ENCODE measurements at regions not wholly inside any gene's neighbourhood (a gene's known extent, or its start where the extent isn't known, plus 50 kb on each side); places are given as distances from the start of the nearest gene placed in this dataset.
"Not testable (repeated sequence)": the region's sequence is repeated elsewhere in the genome, so short reads cannot be mapped to it uniquely, and the experiment has no call there.

DNA sequence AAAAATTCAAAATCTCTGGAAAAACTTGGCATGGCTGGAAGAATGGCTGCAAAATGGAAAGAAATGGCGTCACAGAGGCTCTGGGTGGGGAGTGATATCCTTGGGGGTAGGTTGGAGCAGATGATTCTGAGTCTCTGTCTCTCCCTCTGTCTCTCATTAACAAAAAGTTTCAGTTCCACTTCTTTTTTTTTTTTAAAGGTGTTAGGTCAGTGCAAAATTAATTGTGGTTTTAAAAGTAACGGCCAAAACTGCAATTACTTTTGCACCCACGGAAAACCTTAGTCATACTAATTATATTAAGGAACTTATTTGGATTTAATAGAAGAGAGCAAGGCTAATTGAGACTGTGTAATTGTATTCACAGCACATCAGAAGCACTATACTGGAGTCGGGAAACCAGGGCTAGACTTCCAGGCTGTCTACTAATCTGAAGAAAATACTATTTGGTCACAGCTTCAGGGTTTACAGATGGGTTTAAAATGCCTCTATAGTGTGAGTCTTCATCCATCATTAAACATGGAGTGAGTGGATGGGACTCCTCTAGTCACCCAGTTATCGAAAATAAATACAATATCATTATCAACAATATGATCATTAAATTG, 289.1 kb upstream of the PLD5 start:
- no peak for DNase-seq (ENCODE audit: low read depth)

GRCh38 chr1:242811092-242811840, 286.8 kb upstream of the PLD5 start:
- DNase-seq (ENCODE audit: low read depth), result no peak

- DNase-seq (ENCODE audit: low read depth), result no peak
Observed at GRCh38 chr1:242806324-242806723, 281.8 kb upstream of the PLD5 start.

DNA sequence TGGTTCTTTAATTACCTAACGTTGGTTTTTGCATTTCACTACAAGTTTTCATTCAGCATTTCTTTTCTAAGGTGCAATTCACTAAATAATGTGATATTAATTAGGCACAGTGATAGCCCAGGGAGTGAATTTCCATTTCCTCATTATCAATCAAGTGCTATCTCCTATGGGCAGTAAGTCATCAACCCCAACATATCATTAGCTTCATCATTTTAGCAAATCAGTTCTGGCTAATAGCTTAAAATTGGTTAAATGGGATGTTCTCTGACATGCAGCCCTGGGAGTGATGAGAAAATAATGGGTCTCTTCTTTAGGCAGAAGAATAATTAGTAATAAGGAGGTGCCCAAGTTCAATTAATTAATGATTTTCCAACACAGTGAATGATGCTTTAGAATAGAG, 280.9 kb upstream of the PLD5 start:
- not testable (repeated sequence) for DNase-seq (ENCODE audit: low read depth)

GRCh38 chr1:242802973-242803372, 278.5 kb upstream of the PLD5 start:
- no peak for DNase-seq (ENCODE audit: low read depth)

DNA sequence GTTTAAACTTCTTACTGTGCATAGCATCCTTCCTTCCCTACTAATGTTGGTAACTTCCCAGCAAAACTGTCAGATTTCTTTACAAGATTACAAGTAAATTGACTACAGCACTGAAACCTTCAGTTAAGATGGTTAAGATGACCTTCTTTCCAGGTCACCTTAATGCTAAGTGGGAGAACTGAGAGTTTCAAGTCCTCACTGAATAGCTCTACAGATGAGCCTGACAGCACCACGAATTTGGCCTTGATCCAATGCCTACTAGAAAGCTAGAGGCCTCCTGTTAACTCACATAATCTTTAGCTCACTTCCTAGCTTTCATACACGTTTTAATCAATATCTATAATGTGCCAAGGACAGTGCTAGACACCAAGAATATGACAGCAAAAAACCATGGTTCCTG, 276.0 kb upstream of the PLD5 start:
- no peak for DNase-seq (ENCODE audit: low read depth)

DNA sequence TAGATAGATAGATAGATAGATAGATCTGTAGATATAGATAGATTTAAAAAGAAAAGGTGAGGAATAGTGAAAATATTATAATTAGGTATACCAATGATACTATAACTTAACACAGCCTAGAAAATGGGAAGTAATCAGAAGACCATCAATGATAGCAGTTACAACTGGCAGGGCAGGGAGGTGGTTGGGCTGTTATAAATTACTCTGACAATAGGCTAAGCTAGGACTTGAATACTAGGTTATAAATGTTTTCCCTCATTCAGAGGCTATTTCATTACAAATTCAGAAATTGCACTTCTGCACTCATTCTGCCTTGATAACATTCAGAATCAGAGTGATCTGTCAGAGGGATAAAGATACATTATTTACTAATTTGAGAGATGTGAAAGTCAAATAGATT, 273.4 kb upstream of the PLD5 start:
- DNase-seq (ENCODE audit: low read depth), result no peak

DNA sequence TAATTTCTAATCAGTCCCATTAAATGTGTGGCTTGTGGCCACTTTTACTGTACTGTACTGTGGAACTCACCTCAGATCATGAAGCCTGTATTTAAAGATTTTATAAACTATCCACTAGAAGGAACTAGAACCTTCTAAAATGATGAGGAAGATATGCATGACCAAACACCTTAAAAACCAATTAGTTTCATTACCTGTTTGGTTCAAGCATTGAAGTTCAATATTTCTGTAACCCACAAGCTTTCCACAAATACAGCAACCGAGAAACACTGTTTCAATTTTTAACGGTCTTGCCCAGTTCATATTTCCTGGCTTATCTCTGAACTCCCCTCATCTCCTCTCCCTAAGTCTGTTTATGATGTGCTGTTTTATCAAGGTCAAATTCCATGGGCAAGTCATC, 264.3 kb upstream of the PLD5 start:
- no peak for DNase-seq (ENCODE audit: low read depth)

- DNase-seq (ENCODE audit: low read depth), result no peak
Observed at GRCh38 chr1:242787968-242788367, 263.5 kb upstream of the PLD5 start.

DNA sequence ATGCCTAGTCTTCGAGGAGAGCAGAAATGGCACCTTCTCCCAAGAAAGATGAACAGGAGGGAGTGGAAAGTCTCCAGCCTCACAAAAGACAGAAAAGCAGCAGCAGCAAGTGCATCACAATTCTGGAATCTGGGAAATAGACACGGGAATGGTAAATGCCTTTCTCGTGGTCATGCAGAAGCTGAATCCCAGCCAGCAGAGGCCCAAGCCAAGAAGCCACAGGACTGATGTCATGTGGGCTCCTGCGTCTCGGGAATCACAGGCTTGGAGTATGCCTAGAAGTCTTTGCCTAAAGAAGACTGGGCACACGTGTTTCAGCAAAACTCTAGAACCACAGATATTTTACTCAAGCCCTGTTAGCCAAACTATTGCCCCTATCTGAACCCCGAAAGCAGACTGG, 260.3 kb upstream of the PLD5 start:
- no peak for DNase-seq (ENCODE audit: low read depth)

DNA sequence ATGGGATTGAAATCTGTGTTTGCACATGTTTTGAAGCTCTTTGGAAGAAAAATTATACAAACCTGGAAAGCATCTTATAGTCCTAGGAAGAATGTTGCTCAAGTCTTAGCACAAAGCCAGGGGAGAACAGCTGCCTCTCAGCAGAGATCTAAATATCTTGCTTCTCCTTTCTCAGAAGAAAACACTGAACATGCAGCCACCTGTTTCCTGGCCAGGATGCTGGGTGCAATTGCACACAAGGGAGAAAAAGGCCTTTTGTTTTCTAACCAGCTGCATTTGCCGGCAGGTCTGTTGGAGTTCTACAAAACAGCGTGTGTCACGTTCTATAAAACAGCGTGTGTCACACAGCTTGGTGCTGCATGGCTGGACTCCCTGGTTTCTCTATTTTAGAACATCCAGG, 259.6 kb upstream of the PLD5 start:
- DNase-seq (ENCODE audit: low read depth), result no peak

DNA sequence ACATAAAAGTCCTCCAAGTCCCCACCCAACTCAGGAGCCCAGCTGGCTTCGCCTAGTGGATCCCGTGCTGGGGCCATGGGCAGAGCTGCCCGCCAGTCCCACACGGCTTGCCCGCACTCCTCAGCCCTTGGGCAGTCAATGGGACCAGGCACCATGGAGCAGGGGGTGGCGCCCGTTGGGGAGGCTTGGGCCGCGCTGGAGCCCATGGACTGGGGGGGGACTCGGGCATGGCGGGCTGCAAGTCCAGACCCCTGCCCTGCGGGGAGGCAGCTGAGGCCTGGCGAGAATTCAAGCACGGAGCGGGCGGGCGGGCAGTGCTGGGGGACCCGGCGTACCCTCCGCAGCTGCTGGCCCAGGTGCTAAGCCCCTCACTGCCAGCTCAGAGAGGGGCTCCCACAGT, 249.8 kb upstream of the PLD5 start:
- DNase-seq (ENCODE audit: low read depth), result no peak

GRCh38 chr1:242770366-242770765, 245.9 kb upstream of the PLD5 start:
- no peak for DNase-seq (ENCODE audit: low read depth)

DNA sequence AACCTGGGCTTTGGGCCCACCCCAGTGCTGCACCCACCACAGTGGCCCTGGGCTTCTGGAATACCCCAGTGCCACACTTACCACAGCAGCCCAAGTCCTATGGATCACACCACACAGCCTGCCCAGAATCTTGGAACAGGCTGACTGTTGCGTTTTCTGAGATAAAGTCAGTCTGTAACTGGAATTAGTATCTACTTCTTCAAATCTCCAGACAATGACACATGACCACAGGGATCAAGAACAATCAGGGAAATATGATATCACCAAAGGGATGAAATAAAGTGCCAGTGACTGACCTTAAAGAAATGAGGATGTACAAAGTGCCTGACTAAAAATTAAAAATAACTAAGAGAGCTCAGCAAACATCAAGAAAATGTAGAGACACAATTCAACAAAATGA, 239.7 kb upstream of the PLD5 start:
- DNase-seq (ENCODE audit: low read depth), result no peak

DNA sequence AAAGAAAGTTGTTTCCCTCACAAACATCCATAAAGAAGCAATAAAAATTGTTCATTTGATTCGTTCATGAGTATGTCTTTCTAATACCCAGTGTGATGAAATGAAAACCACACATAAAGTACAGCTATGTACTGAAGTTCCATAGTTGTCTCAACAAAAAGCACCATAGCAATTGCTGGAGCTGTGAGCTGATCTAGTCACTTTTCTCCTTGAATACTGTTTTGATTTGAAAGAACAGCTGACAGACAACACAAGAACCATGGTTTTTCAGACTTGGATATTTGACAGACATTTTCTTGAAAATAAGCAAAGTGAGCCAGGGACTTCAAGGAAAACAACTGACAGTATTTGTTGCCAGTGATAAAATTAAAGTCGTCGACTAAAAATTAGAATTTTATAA, 237.1 kb upstream of the PLD5 start:
- DNase-seq (ENCODE audit: low read depth), result no peak

DNA sequence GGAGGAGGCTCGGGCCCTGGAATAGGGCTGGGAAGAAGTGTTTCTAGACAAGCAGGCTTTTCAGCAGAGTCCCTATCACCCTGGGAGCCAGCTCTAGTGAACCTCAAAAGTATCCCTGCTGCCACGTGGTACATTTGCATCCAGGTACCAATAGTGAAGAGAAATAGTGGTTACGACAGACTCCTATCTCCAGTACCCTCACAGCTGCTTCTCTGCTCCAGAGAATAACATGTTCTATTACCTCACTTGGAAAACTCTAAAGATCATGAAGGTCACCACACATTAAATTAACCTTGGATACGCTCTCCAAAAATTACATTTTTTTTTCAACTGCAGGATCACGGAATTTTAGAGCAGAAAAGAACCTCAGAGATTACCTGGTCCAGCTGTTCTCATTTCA, 230.4 kb upstream of the PLD5 start:
- no peak for DNase-seq (ENCODE audit: low read depth)

DNA sequence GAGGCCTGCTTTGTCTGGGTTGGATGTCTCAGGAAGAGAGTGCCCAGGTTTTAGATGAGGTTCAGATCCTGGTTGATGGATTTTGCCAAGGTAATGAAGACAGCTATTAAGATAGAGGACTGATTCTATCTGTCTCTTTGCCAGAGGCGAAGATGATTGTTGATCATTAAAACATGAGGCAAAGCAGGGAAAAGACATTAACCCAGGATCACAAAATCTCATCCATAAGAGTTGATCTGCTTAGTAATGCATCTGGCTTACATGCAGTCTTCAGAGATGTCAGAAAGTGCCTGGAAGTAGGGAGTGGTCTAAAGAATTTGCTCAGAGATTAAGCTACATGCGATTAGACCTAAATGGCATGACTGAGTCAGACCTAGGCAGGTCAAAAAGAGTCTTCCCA, 229.6 kb upstream of the PLD5 start:
- no peak for DNase-seq (ENCODE audit: low read depth)

DNA sequence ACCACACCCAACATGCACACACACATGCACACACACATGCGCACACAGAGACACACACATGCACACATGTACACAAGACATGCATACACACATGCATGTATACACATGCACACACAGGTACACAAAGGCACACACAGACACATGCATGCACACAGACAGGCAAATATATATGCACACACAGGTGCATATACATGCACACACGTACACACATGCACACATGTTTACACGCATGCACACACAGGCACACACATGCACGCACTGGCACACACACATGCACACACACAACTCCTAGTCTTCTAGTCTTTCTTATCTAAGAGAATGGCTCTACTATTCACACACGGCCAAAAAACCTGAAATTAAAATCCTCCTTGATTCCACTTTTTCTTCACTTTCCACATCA, 222.7 kb upstream of the PLD5 start:
- DNase-seq (ENCODE audit: low read depth), result no peak

- no peak for DNase-seq (ENCODE audit: low read depth)
Observed at GRCh38 chr1:242745079-242745478, 220.6 kb upstream of the PLD5 start.

DNA sequence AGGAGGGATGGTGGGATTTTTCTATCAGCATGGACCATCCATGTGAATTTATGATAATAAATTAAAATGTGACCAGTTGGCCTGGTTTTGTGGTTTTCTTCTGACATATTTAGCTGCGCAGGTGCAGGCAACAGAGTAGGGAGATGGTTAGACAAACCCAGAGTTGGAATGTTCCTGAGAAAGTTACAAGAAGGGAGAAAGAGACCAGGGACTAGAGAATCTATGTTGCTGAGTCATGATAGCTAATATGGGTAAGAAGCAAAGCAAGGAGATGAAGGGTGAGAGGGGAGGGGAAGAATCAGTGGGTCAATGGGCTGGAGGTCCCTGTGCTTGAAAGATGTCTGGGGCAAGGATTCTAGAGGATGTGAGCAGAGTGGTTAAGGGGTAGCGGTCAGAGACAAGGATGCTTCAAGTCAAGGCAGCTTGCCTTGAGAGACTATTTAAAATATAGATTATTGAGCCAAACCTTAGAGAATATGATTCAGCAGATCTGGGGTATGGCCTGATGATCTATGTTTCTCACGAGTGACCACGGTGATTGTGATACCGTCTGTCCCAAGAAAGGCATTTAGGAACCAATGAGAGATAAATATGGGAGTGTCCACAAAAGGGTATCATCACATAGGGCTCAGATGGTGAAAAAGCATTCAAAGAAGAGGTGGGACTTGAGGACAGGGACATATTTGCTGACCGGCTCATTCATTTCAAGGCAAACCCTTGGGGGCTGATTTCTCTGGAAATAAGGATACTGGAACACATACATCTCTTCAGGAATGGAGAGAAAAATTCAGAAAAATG, 219.7 kb upstream of the PLD5 start:
- DNase-seq (ENCODE audit: low read depth), result no peak

GRCh38 chr1:242738702-242739645, 214.5 kb upstream of the PLD5 start:
- DNase-seq (ENCODE audit: low read depth), result no peak

DNA sequence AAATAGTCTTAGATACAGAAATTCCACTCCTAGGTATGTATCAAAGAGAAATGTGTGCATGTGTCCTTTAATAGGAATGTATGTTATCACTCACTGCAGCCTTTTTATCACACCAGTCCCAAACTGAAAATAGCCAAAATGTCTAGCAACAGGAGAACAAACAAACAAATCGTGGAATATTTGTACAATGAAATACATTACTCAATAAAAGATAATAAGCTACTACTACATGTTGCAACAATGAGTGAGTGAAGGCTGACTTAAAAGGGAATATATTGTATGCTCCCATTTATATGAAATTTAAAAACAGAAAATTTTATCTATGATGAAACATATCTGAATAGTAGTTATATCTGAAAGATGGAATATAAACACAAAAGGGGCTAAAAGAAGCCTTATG, 212.1 kb upstream of the PLD5 start:
- DNase-seq (ENCODE audit: low read depth), result no peak

All from non-pigmented ciliary epithelial cell (primary cell).